ENCODE measurements at regions not wholly inside any gene's neighbourhood (a gene's known extent, or its start where the extent isn't known, plus 50 kb on each side); places are given as distances from the start of the nearest gene placed in this dataset.

DNA sequence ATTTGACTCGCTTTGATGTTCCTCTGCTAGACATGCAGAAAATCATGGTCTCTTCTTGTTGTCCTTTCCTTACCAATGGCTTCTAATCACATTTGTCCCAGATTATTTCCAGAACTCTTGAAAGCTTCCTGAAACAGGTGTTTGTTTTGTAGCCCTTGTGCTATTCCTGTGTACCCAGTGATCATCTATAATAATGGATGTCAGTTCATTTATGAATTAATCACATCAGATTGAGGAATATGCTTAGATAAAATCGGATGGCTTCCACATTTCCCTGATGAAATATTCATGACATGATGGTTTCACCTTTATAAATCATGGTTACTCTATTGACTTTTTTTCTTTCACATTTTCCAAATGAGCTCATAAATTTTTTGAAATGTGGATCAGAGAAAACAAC is 359.0 kb upstream of the DMAC1 start:
- no peaks in the 10 kb centered on the region for H3K9me3 ChIP-seq
- H3K36me3 ChIP-seq = no peaks in the 10 kb centered on the region
- no peak overlapping the region for H3K4me3 ChIP-seq
- intact Hi-C loops (cut with DNase I) = no loop called here
- DNase-seq (no peak), ATAC-seq (no peak), FAIRE-seq (no peak)
- no peaks in the 10 kb centered on the region for H3K4me1 ChIP-seq
- H3K27me3 ChIP-seq = no peaks in the 10 kb centered on the region
- TF ChIP-seq CTCF (IDR thresholded peaks at IDR 0.05) = no peak
- 41 to 52% methylated on average over 2 of the region's 2 CpGs for WGBS, 2 donors
- H3K27ac ChIP-seq = no peak overlapping the region

- 69 to 81% methylated on average over 3 of the region's 3 CpGs for WGBS, 2 donors
- TF ChIP-seq CTCF (IDR thresholded peaks at IDR 0.05) = no peak
These were observed 358.2 kb upstream of the DMAC1 start for GRCh38 chr9:8157683-8158324.

GRCh38 chr9:8156346-8156745 is 356.8 kb upstream of the DMAC1 start:
- Histone ChIP-seq H3K36me3 (no peaks in the 10 kb centered on the region), H3K4me1 (no peaks in the 10 kb centered on the region), H3K9me3 (no peaks in the 10 kb centered on the region), H3K27ac (no peak overlapping the region), H3K4me3 (no peak overlapping the region), H3K27me3 (no peaks in the 10 kb centered on the region)
- 63 to 72% methylated on average over 2 of the region's 2 CpGs for WGBS, 2 donors
- TF ChIP-seq CTCF (IDR thresholded peaks at IDR 0.05) = no peak
- FAIRE-seq = no peak
- intact Hi-C loops (cut with DNase I) = no loop called here
- DNase-seq = no peak
- no peak for ATAC-seq

More at GRCh38 chr9:8157683-8158324, 358.2 kb upstream of the DMAC1 start:
- Histone ChIP-seq H3K4me1 (no peaks in the 10 kb centered on the region), H3K36me3 (no peaks in the 10 kb centered on the region), H3K27ac (no peak overlapping the region), H3K9me3 (no peaks in the 10 kb centered on the region), H3K27me3 (no peaks in the 10 kb centered on the region), H3K4me3 (no peak overlapping the region)
- FAIRE-seq (no peak), ATAC-seq (no peak), DNase-seq (no peak)
- intact Hi-C loops (cut with DNase I) = no loop called here

DNA sequence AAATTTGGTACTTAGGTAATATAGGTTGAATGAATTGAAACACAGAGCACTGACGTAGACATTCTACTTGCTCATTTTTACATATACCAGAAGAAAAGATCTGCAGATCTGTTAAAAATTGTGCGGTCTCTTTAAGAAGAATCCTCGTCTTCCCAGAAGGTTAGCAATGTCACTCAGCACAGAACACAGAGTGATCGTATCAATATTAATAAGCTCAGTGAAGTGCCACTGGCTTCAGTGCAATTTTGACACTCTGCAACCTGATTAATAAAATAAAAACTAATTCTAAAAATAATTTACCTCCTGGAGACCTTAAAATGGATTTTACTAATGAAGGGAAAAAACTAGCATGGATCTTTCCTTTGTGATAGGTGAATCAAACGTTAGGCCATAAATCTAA is 356.1 kb upstream of the DMAC1 start:
- DNase-seq = no peak
- Histone ChIP-seq H3K27me3 (no peaks in the 10 kb centered on the region), H3K27ac (no peak overlapping the region), H3K9me3 (no peaks in the 10 kb centered on the region), H3K4me1 (no peaks in the 10 kb centered on the region), H3K4me3 (no peak overlapping the region), H3K36me3 (no peaks in the 10 kb centered on the region)
- WGBS, 2 donors = 85 to 91% methylated on average over 5 of the region's 5 CpGs
- ATAC-seq = no peak
- TF ChIP-seq CTCF (IDR thresholded peaks at IDR 0.05) = no peak
- intact Hi-C loops (cut with DNase I) = no loop called here
- no peak for FAIRE-seq

DNA sequence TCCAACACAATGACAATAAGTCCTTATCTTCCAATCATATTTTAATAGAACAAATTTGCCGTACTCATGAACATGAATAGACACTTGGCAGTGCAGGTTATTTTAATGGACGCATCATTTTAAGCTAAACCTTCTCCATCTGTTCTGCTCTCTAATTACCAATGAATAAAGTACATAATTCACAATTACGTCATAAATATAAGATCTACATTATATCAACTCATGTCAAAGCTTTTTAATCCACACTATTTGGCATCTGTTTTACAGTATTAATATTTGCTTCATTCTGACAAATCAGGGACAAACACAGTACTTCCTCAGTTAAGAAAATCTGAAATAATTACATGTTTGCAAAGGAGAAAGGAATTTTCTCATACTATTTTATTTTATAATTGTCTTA is 344.1 kb upstream of the DMAC1 start:
- 89 to 96% methylated on average over 3 of the region's 3 CpGs for WGBS, 2 donors

More for the DNA sequence above, 344.1 kb upstream of the DMAC1 start:
- no peak for TF ChIP-seq CTCF (IDR thresholded peaks at IDR 0.05)
- no peak for ATAC-seq
- DNase-seq = no peak
- no peaks in the 10 kb centered on the region for H3K36me3 ChIP-seq
- no peak overlapping the region for H3K27ac ChIP-seq
- no peak overlapping the region for H3K4me3 ChIP-seq
- FAIRE-seq = no peak
- no peaks in the 10 kb centered on the region for H3K9me3 ChIP-seq
- H3K27me3 ChIP-seq = no peaks in the 10 kb centered on the region
- intact Hi-C loops (cut with DNase I) = no loop called here
- no peaks in the 10 kb centered on the region for H3K4me1 ChIP-seq

All from pancreas (tissue), 10 donors.